Stimulated activated CD4-positive, alpha-beta T cell treated with anti-CD3 and anti-CD28 coated beads, Interleukin-2, amount 100 ng/mL, for 48 hours (primary cell): ENCODE measurements at regions not wholly inside any gene's neighbourhood (a gene's known extent, or its start where the extent isn't known, plus 50 kb on each side); places are given as distances from the start of the nearest gene placed in this dataset.

Experiments used
- DNase-seq, 2 donors: peaks; one replicate each; pipeline ENCODE4 v3.0.0-alpha.2; 2020

DNA sequence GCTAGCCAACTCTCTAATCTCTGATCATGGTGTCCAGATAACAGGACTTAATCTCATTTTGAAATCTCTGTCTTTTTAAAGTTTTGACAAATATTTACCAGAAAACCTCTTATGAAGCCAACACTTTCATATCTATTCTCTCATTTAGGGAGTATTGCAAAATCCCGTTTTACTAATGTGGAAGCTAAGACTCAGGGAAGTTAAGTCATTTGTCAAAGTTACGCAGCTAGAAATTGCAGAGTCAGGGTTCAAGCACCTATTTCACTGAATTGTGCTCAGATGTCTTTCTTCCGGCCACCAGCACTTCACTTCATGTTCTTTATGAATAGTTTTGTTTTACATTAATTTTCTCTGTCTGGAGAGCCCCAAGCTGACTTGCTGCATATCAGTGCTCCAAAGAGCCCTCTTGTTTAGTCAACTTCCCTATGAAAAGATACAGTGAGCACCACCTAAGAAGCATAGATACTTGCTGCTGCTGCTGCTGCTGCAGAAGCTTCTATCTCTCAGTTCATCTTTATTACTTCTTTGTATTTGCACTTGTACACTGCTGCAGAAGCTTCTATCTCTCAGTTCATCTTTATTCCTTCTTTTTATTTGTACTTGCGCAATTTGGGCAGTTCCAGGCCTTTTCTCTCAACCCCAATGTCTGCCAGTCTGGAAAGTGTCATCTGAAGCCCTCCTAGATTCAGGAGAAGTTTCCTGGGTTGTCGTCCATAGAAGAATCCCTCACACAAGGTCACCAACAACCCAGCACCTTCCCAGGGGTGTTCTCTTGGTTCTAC is 329.7 kb downstream of the MAFB start:
- DNase-seq: no peak

DNA sequence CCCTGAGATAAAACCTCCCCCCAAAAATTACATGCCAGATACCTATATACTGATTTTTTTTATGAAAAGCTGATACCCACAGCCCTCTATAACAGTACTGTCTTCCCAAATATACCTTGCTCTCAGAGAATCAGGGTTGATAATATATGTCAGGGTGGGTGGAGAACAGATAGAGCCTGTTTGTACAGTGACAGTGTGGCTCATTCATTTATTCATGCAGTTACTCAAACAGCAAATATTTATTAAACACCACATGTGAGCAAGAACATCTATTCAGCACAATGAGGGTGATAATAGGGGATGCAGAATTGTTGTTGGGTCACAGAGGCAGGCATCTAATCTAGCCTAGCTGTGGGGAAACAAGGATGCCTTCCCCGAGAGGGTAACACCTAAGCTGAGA is 334.2 kb downstream of the MAFB start:
- no peak for DNase-seq

DNA sequence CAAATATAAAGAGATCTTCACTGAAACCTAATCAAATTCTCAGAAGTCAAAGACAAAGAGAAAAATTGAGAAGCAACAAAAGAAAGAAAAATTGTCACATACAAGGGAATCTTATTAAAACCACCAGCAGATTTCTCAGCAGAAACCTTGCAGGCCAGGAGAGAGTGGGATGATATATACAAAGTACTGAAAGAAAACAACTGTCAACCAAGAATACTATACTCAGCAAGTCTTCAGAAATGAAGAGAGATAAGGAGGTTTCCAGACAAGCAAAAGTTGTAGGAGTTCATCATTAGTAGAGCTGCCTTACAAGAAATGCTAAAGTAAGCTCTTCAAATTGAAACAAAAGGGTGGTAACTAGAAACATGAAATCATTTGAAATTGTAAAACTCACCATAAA is 345.6 kb downstream of the MAFB start:
- no peak for DNase-seq

DNA sequence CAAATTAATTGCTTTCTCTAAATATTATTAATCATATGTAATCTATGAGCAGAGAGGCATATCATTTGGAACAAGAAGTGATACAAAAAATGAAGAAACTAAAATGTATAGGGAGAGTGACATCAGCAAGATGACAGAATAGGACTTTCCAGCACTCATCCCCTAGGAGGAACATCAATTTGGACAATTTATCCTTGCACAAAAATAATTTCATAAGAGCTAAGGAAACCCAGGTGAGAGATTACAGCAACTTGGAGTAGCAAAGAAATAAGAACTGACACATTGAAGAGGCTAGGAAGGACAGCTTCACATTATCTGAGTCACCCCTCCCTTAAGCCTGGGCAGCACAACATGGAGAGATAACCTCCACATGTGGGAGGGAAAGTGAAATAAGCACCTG is 347.5 kb downstream of the MAFB start:
- DNase-seq: no peak

DNA sequence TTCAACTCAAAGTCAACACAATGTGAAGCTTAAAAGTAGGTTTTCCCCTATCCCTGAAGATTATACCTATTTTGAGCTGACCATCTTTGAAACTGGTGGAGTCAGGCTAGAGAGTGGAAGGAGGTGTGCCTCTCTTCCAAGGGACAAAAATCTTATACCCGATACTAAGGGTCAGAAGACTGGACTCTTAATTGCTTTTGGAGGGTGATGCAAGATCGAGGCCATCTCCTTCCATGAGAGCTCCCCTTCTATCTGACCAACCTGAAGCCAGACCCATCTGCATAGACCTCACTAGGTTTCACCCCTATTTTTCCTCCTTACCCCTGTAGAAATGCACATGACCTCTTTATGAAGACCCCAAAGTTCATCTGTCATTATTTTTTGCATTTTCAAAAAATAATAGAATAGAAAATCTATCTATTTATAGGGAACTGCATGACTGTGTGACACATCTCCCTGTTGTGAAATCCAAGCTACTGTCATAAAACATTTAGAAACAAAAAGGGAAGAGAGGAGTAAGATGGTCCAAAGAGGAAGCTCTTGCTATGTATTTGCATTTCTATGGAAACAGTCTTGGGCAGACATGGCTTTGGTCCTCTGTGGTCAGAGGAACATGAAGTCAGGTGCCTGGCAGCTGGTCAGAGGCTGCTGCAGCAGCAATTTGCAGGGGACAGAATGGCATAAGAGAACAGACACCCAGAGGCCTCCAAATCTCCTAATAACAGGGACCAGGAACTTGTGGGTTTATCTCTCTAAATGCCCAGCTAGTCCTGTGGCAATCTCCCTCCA is 349.2 kb downstream of the MAFB start:
- DNase-seq: no peak

DNA sequence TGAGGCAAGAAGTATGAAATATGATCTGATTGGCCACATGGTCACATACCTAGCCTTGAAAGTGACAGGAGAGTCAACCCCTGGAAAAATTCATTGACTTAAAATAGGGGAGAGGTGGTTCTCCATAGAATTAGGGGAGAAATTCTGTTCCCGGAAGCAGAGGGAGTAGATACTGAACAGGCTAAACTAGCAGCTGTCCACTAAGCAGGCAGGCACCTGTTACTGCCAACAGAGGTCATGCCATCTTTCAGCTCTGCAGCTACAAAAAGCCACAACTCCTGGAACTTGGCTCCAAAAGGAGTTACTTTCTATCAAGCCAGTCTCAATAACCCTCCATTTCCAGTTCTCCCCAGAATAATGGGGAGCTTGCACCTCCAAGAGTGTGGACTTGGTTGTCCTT is 352.5 kb downstream of the MAFB start:
- DNase-seq: no peak

DNA sequence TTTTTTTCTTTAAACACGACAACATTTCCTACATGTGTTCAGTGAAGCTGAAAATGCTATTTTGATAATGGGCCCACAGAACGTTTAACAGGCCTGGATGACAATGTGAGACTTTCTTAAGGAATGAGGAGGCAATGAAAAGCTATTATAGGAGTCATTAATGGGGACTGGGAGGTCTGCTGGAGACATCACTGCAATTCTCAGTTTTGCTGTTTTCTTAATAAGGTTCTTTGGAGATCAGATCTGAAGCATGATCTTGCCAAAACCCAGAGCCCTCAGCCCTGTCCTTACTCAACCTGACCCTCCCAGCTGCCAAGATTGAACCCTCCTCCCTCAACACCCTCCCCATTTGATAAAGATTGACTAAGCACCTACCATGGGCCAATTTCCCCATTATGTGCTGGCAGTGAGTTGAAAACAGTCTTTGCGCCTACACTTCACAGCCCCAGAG is 353.1 kb downstream of the MAFB start:
- no peak for DNase-seq

DNA sequence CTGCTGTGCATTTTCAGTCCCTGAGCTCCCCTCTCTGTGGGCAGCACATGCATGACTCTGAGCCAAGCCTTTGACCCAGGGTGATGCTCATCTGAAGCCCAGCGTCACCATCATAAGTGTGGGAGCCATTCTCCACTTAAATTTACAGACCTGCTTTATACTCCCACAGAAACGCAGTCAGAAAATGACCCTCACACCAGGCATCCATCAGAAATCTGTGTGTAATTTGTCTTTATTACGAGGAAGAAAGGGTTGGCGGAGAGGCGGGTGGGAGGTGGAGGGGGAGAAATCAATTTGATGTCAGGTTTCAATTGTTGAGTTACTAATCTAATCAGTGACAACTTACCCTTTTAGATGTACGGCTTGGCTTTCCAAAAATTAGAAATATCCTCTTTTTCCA is 353.6 kb downstream of the MAFB start:
- DNase-seq: no peak

DNA sequence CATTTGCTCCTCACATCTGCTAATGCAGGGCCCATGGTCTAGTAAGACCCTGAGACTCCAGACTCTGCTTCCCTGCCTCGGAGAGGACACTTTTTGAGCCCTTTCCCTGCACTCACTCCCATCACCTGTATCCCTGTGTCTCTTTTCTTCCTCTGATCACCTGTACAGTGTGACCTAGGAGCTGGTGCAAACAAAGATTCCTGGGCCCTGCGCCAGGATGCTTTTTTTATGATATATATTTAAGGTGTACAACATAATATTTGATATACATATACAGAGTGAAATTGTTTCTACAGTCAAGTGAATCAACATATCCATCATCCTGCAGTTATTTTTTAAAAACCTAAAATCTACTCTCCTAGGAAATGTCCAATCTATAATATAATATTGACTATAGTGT is 355.4 kb downstream of the MAFB start:
- no peak for DNase-seq

DNA sequence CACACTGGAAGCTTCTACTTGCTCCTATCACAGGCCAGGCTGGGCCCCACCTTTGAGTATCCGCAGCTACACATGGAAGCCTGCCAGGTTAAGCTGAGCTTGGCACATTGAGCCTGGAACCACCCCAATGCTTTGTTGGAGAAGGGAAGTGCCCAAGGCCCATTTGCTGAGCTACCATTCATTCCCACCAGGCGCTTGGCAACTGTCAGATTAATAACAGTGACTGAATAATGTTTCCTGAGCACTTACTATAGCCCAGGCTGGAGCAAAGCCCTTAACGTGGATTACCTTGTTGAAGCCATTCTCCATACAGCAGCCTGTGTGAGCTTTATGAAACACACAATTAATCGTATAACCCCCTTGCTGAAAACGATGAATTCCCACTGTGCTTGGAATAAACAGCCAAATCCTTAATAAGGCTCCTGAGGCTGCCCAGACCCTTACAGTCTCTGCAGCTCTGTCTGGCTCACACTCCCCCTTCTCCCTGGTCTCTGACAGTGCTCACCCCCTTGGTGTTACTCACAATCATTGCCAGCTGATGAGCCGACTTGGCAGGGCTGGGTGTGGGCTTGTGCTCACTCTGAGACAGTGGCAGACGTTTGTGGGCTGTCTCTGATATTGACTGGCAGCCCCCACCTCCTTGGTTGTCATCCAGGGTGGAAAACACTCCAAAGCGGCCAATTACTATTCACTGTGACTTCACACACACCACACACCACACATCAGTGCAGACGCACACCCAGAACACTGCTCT is 357.1 kb downstream of the MAFB start:
- DNase-seq: no peak

DNA sequence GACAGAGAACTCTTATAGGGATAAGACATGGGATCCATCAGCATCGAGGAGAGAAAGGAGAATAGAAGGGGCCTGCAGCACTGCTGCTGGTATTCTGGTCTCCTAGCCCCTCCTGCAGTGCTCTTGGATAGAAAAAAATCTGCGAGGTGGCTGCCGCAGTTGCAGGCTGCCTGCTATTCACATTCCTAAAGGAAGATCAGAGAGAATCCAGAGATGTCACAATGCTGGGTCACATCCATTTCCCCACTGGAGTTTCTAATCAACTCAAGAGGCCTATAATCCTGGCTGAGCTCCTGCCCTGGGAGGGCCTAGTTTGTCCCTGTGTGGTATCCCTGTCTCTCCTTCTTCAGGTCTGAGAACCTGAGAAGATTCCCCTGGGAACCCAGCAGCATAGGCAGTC is 357.8 kb downstream of the MAFB start:
- no peak for DNase-seq

DNA sequence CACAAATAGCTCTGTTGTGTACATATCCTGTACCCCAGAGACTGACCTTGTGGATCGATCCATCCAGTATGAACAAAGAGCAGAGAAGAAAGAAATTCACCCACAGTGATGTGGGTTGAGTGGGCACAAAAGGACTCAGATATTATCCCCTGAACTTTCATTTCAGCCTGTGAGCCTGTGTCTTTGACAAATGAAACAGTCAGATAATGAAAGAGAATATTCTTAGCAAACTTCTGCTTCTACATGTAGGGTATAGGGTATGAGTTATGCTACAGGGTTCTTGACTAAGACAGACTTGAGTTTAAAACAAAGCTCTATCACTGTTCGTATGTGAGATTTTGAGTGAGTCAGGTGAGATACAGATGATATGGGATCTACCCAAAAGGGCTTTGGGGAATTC is 359.7 kb downstream of the MAFB start:
- no peak for DNase-seq

DNA sequence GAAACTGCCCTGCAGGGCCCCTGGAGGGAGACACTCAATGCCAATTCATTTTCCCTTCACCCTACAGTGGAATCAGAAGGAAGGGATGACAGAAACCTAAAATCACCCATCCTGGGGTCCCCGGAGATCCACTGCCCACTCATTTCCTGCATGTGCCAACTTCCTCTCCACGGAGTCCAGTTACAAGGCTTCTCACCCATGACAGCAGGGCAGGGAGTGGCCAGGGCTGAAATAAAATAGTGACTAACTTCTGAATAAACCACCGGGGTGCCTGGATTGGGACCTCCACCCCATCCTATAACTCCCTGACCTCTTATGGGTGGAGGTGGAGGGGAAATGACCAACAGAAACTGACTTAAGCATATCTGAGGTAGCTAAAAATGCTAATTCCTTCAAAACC is 362.3 kb downstream of the MAFB start:
- no peak for DNase-seq

DNA sequence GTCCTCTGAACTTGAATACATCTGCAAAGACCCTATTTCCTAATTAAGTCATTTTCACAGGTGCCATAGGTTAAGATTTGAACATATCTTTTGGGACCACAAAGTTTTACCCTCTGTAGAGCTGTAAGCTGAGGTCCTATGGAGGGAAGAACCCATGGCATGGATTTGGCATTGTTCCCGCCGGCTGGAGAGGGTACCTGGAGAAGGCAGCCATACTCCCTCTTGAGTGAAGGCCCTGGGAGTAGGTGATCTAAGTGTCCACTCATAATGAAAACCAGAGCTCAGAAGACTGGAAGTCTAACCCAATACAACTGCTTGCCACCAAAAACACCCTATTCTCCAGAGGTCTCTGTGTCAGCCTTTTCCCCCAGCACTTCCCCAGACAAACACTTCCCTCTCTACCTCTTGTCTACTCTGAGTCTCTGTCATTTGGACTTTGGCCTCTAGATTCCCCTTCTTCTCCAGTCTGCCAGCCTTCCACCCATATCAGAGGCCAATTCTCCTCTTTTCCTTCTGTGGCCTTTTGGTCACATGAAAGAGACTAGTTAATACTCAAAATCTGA is 363.9 kb downstream of the MAFB start:
- no peak for DNase-seq

DNA sequence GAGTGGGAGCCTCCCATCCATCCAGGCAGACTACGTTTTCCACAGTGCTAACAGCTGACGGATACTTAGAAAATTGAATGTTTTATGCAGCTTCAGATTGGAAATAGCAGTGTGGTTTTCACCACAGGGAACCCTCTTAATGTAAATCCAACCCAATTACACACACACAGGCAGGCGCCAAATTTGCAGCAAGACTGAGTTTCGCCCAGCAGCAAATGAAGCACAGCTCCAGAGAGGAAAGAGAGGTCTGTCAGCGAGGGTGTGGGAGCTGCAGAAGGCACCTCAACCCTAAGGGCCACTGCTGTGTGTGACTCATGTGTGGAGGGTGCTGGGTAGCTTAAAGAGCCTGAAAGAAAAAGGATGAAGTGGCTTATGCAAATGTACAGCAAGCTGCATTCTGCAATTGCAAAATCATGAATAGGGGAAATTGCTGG is 365.7 kb downstream of the MAFB start:
- DNase-seq: no peak

DNA sequence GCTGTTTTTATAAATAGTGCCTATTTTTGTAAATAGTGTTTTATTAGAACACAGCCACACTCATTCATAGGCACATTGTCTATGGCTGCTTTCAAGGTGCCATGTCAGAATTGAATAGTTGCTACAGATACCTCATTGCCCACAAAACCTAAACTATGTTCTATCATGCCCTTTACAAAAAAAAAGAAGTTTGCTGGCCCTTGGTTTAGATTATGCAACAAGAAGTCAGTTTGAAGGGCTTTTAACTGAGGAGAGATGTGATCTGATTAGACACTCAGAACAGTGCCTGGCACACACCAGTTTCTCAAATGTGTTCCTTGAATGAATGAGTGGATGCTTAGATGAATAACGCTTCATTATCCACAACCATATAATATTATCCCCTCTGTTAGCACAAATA is 366.1 kb downstream of the MAFB start:
- no peak for DNase-seq

DNA sequence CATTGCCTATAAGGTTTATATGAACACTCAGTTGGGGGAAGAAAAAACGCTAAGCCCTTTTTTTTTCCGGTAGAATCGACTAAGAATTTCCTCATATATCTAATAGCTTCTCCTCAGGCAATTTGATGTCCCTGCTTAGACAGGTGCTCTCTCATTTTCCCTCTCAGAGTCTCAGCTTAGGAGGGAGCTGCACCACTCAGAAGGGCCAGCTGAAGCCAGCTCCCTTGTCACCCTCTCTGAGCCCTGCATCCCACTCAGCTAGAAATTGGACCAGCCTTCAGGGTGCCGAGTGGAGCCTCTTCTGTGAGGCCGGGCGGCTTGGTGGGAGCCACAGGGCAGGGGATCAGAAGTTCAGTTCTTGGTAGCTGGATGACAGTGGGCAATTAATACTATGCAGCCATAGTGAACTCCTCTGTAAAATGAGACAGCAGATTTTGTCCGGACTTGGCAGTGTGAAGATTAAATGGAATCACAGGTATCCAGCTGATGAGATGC is 368.5 kb downstream of the MAFB start:
- no peak for DNase-seq

DNA sequence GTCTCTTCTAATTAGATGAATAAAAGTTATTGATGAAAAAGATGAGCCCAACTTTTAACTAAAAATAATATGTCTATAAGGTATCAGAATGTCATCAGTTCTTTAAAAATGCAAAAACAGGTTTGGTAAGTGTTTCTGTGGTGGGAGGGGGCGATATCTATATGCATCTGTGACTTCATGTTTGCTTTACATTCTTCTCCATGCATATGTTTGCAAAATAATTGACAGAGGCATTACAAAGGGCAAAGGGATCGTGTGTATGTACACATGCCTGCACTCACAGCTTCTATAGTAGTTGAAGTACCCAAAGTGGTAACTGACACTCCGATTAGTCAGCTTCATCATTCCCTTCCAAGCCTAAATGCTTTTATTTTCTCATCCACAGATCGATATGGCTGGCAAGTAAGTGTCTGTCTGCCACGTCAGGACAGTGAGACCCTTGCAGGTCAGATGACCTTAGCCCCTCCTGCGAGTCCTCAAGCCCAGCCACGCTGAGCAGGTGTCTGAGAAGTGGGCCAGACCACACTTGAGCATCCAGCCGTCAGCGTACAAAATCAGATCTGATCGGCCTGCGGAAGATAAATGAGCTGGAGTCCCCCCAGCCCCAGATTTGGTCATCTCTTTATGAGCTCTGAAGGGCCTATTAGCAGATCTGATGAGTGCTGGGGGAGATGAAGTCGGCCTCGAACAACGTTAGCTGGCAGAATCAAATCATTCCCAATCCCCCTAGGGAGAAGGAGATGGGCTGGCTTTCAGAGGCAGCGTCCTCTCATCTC is 369.1 kb downstream of the MAFB start:
- DNase-seq: no peak

DNA sequence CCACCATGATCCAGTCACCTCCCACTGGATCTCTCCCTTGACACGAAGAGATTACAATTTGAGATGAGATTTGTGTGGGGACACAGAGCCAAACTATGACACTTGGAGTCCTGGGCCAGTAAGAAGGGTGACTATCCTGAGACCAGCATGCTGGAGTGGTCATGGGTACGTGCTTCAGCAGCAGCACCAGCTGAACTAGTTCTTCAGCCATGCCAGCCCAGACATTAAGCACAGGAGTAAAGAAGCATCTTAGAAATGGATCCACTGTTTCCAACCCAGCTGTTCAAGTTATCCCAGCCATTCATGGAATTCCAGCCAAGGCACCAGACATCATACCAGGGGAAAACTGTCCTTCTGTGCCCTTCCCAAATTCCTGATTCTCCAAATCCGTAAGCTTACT is 370.0 kb downstream of the MAFB start:
- DNase-seq: no peak

DNA sequence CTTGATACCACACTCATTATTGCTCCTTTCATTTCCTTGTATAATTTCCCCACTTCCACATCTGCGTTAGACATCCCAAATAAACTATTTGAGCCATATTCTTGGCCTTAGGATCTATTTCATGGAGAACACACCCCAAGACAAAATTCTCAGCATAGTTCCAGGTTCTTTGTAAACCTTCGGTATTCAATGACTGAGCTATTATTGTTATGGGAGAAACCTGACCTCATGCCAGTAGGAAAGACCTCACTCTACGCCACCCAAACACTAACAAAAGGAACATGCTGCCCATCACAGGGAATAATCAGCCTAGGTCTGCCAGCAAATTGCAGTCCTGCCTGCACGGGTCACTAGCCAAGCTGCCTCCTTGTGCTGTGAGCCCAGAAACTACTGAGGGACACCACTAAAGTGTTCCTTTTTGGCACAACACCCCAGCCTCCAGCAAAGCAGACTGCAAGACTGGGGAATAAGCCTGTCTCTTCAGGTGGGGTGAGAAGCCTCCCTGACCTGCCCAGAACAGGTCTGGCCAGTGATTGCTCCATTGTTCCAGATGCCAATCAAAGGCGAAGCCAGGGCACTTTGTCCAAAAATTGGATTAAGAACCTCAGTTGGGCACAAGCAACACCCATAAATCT is 371.8 kb downstream of the MAFB start:
- DNase-seq: no peak

DNA sequence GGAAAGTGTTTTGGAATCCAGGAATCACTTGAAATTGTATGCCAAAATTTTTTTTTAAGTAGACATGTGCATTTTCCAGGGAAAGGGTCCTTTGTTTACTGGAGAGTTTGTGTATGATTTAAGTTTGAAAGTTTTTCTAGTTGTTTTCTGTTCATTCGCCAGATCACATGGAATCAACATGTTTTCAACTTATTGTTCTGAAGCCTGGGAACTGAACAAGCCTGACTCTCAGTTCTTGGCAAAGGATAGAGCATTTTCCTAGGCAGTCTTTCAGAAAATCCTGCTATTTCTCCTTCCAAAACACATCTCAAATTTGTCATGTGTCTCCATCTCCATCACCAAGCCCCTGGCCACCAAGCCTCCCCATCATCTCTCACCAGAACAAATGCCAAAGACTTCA is 374.8 kb downstream of the MAFB start:
- DNase-seq: no peak

DNA sequence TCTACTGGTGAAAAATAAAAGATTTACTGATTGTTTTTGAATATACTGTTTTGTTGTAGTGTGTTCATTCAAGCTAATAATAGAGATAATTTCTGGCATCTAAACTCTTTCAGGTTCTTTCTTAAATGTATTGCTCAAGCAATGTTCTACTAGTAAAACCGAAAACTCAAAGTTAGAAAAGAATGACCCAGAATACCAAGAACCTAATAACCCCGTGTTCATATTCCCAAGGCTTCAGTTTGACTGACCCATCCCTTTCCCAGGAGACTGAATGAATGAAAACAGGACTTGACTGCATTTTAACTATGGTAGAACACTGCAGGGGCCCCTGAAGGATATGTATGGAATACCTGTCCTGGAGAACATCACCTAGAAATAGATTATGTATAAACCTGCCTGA is 375.3 kb downstream of the MAFB start:
- DNase-seq: no peak
